Liver (tissue), 3 donors: ENCODE measurements at regions not wholly inside any gene's neighbourhood (a gene's known extent, or its start where the extent isn't known, plus 50 kb on each side); places are given as distances from the start of the nearest gene placed in this dataset.

Experiments used
- HNF4G ChIP-seq: IDR thresholded peaks from 2 replicates; pipeline ENCODE4 v1.6.1; 2016; ENCODE audit warnings: antibody characterized with exemption
- MAX ChIP-seq: IDR thresholded peaks from 2 replicates; pipeline ENCODE4 v1.6.1; 2016; ENCODE audit warnings: antibody characterized with exemption
- NR2F2 ChIP-seq: IDR thresholded peaks from 2 replicates; pipeline ENCODE4 v1.6.1; 2016; ENCODE audit warnings: antibody characterized with exemption
- RAD21 ChIP-seq, 2 donors: IDR thresholded peaks; 2 replicates each; pipeline ENCODE4 v1.6.1; 2016; ENCODE audit warnings: antibody characterized with exemption in 2 of 2, mild to moderate bottlenecking in 2 of 2
- SP1 ChIP-seq: IDR thresholded peaks from 2 replicates; pipeline ENCODE4 v1.6.1; 2018; ENCODE audit warnings: antibody characterized with exemption, mild to moderate bottlenecking
- YY1 ChIP-seq: IDR thresholded peaks from 2 replicates; pipeline ENCODE4 v1.6.1; 2016; ENCODE audit warnings: antibody characterized with exemption, mild to moderate bottlenecking
- TF ChIP-seq, protein P1 (sequence below): fragments of 150-350 bp; IDR thresholded peaks from 2 replicates; pipeline ENCODE4 v1.5.1; 2017; ENCODE audit warnings: improper control_type of control experiment, low read depth, low read length; ENCODE audit not compliant: missing input control
- TF ChIP-seq, protein P2 (sequence below): IDR thresholded peaks from 2 replicates; pipeline ENCODE4 v1.6.1; 2016; ENCODE audit warnings: antibody characterized with exemption
- donor health status: healthy.
- donor health status: healthy.

DNA sequence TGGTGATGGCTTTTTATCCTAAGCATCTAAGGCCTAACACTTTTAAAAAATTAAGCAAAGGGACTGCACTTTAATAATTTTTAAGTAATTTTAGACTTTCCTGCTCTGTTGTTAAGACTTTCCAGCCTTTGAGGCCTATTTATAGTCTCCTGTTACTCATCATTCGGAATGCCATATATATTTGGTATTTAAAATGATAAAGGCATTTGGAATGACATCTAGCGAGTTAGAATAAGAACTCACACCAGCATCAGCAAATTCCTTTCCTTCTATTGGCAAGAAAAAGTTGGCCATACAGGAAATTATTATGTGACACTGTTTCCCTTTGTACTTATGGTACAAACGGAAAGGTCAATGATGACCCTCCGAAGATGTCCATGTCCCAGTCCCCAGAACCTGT, 88.1 kb upstream of the STMND1 start:
- TF ChIP-seq, protein P1, sequence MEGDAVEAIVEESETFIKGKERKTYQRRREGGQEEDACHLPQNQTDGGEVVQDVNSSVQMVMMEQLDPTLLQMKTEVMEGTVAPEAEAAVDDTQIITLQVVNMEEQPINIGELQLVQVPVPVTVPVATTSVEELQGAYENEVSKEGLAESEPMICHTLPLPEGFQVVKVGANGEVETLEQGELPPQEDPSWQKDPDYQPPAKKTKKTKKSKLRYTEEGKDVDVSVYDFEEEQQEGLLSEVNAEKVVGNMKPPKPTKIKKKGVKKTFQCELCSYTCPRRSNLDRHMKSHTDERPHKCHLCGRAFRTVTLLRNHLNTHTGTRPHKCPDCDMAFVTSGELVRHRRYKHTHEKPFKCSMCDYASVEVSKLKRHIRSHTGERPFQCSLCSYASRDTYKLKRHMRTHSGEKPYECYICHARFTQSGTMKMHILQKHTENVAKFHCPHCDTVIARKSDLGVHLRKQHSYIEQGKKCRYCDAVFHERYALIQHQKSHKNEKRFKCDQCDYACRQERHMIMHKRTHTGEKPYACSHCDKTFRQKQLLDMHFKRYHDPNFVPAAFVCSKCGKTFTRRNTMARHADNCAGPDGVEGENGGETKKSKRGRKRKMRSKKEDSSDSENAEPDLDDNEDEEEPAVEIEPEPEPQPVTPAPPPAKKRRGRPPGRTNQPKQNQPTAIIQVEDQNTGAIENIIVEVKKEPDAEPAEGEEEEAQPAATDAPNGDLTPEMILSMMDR, result no peak
- TF ChIP-seq, protein P2, sequence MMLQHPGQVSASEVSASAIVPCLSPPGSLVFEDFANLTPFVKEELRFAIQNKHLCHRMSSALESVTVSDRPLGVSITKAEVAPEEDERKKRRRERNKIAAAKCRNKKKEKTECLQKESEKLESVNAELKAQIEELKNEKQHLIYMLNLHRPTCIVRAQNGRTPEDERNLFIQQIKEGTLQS, result no peak
- TF ChIP-seq MAX, result no peak
- no peak for TF ChIP-seq YY1
- TF ChIP-seq SP1, result no peak
- TF ChIP-seq NR2F2, result no peak
- no peak for TF ChIP-seq HNF4G
- no peak for TF ChIP-seq RAD21 (IDR thresholded peaks at IDR 0.05)
